DOHH2 (cell line): ENCODE measurements at regions not wholly inside any gene's neighbourhood (a gene's known extent, or its start where the extent isn't known, plus 50 kb on each side); places are given as distances from the start of the nearest gene placed in this dataset.

Source experiments
- EZH2phosphoT487 ChIP-seq: fragments of 200-600 bp; sonication (generic); IDR thresholded peaks from 2 replicates; pipeline ENCODE4 v1.6.1; 2017; ENCODE audit warnings: borderline replicate concordance, mild to moderate bottlenecking, antibody characterized with exemption, low read length, moderate library complexity, mixed read lengths
- TF ChIP-seq, protein P1 (sequence below): fragments of 200-600 bp; sonication (generic); IDR thresholded peaks from one replicate; pipeline ENCODE4 v1.5.1; 2014; ENCODE audit warnings: antibody characterized with exemption, mild to moderate bottlenecking, low read depth, low read length; ENCODE audit not compliant: poor library complexity, severe bottlenecking

DNA sequence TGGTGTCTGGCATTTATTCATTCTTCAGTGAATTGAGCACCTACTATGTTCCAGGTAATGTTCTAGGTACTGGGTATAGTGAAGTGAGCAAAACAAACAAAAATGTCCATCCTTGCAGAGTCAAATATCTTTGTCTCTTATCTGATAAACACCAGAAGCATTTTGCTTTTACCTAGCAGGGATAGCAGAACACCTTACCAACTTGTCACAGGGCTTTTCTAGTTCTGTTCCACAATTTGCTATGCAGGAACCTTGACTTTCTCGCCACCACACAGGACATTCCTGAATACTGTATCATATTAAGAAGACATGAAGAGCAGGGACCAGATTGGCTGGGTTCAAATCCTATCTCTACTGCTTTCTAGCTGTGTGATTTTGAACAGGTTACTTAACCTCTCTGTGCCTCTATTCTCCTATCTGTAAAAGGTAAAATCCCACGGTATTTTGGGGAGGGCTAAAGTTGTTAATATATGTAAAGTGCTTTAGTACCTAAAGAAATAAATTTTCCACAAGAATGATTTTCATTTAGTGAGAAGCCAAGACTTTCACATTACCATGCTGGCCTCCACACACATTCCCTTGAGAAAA, 214.5 kb upstream of the S100G start:
- TF ChIP-seq, protein P1, sequence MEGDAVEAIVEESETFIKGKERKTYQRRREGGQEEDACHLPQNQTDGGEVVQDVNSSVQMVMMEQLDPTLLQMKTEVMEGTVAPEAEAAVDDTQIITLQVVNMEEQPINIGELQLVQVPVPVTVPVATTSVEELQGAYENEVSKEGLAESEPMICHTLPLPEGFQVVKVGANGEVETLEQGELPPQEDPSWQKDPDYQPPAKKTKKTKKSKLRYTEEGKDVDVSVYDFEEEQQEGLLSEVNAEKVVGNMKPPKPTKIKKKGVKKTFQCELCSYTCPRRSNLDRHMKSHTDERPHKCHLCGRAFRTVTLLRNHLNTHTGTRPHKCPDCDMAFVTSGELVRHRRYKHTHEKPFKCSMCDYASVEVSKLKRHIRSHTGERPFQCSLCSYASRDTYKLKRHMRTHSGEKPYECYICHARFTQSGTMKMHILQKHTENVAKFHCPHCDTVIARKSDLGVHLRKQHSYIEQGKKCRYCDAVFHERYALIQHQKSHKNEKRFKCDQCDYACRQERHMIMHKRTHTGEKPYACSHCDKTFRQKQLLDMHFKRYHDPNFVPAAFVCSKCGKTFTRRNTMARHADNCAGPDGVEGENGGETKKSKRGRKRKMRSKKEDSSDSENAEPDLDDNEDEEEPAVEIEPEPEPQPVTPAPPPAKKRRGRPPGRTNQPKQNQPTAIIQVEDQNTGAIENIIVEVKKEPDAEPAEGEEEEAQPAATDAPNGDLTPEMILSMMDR, result no peak
- TF ChIP-seq EZH2phosphoT487, result no peak
